ENCODE measurements at regions not wholly inside any gene's neighbourhood (a gene's known extent, or its start where the extent isn't known, plus 50 kb on each side); places are given as distances from the start of the nearest gene placed in this dataset.

DNA sequence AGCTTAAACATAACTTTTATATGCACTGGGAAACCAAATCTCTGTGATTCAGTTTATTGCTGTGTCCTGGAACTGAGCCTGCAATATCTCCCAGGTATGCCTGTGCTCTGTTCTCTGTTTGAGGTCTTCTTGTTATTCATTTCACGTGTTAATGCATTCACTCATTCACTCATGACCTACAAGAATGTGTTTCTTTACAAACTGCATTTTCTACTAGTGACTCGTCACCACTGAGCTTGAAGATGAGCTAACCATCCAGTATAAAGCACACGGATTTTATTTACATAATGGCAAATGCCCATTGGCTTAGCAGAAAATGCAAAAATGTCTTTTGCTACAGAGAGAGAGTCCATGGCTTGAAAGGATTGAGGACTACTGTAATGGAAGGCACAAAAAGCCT, 75.0 kb upstream of the DUSP10 start:
- Histone ChIP-seq H3K9me3 (ENCODE audit: control insufficient read depth, low read depth, low read length) (no peaks in the 10 kb centered on the region), H3K4me3 (ENCODE audit: low read length) (no peak overlapping the region), H3K36me3 (ENCODE audit: control insufficient read depth, insufficient read depth, low read length) (no peaks in the 10 kb centered on the region), H3K4me1 (ENCODE audit: control insufficient read depth, insufficient read depth, low read length) (no peaks in the 10 kb centered on the region), H3K27me3 (ENCODE audit: control insufficient read depth, insufficient read depth, low read length) (no peaks in the 10 kb centered on the region), H3K27ac (ENCODE audit: low read length) (no peak overlapping the region)
- WGBS (ENCODE audit: insufficient coverage, low lambda C conversion rate), result no CpG with 5 or more reads among the region's 3 CpGs
- DNase-seq, result no peak

DNA sequence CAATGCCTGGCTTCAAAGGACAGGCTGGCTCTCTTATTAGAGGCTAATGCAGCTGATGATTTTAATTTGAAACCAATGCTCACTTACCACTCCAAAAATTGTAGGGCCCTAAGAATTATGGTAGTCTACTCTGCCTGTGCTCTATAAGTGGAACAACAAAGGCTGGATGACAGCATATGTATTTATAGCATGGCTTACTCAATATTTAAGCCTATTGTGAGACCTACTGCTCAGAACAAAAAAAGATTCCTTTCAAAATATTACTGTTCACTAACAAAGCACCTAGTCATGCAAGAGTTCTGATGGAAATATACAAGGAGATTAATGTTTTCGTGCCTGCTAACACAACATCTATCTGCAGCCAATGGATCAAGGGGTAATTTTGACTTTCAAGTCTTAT, 73.8 kb upstream of the DUSP10 start:
- H3K27me3 ChIP-seq (ENCODE audit: control insufficient read depth, insufficient read depth, low read length), result no peaks in the 10 kb centered on the region
- no peak overlapping the region for H3K4me3 ChIP-seq (ENCODE audit: low read length)
- WGBS (ENCODE audit: insufficient coverage, low lambda C conversion rate), result 100% methylated on average over 1 of the region's 1 CpG
- no peaks in the 10 kb centered on the region for H3K9me3 ChIP-seq (ENCODE audit: control insufficient read depth, low read depth, low read length)
- DNase-seq, result no peak
- H3K27ac ChIP-seq (ENCODE audit: low read length), result no peak overlapping the region
- no peaks in the 10 kb centered on the region for H3K4me1 ChIP-seq (ENCODE audit: control insufficient read depth, insufficient read depth, low read length)
- no peaks in the 10 kb centered on the region for H3K36me3 ChIP-seq (ENCODE audit: control insufficient read depth, insufficient read depth, low read length)

- 20% methylated on average over 1 of the region's 1 CpG for WGBS (ENCODE audit: insufficient coverage, low lambda C conversion rate)
Observed at GRCh38 chr1:221813887-221814286, 72.0 kb upstream of the DUSP10 start.

DNA sequence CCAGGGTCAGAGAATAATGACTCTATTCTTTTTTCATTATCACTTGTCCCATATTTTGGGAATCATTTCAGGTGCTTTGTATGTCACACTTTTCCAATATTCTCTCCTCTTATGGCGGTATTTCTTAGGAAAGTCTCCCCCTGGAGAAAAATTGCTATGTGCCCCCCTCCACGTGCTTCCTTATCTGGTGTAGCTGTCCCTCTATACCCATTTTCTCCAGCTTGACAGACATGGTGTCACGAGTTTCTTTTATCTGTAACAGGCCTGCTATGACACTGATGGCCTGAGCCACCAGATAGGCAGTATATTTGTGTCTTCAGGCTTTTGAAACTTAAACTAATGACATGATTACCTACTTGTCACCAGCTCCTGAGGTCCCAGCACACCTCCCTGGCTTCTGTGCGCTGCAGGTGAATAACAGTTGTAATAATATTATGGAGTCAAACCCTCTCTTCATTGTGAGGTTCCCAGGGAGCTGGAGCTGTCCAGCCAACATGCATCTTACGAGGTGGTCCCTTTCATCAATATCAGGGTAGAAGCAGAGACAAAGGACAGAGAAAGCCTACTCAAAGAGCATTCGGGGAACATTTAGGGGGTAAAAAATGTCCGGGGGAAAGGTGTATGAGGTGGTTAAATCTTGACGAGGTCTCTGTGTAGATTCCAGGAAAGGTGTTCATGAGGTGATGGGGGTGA, 71.2 kb upstream of the DUSP10 start:
- H3K36me3 ChIP-seq (ENCODE audit: control insufficient read depth, insufficient read depth, low read length), result no peaks in the 10 kb centered on the region
- no peaks in the 10 kb centered on the region for H3K4me1 ChIP-seq (ENCODE audit: control insufficient read depth, insufficient read depth, low read length)
- DNase-seq, result no peak
- no peak overlapping the region for H3K27ac ChIP-seq (ENCODE audit: low read length)
- H3K27me3 ChIP-seq (ENCODE audit: control insufficient read depth, insufficient read depth, low read length), result no peaks in the 10 kb centered on the region
- no peaks in the 10 kb centered on the region for H3K9me3 ChIP-seq (ENCODE audit: control insufficient read depth, low read depth, low read length)
- 89% methylated on average over 3 of the region's 8 CpGs for WGBS (ENCODE audit: insufficient coverage, low lambda C conversion rate)
- no peak overlapping the region for H3K4me3 ChIP-seq (ENCODE audit: low read length)

More at GRCh38 chr1:221813887-221814286, 72.0 kb upstream of the DUSP10 start:
- no peaks in the 10 kb centered on the region for H3K4me1 ChIP-seq (ENCODE audit: control insufficient read depth, insufficient read depth, low read length)
- H3K27ac ChIP-seq (ENCODE audit: low read length), result no peak overlapping the region
- H3K4me3 ChIP-seq (ENCODE audit: low read length), result no peak overlapping the region
- no peaks in the 10 kb centered on the region for H3K9me3 ChIP-seq (ENCODE audit: control insufficient read depth, low read depth, low read length)
- no peaks in the 10 kb centered on the region for H3K36me3 ChIP-seq (ENCODE audit: control insufficient read depth, insufficient read depth, low read length)
- H3K27me3 ChIP-seq (ENCODE audit: control insufficient read depth, insufficient read depth, low read length), result no peaks in the 10 kb centered on the region
- DNase-seq, result no peak

DNA sequence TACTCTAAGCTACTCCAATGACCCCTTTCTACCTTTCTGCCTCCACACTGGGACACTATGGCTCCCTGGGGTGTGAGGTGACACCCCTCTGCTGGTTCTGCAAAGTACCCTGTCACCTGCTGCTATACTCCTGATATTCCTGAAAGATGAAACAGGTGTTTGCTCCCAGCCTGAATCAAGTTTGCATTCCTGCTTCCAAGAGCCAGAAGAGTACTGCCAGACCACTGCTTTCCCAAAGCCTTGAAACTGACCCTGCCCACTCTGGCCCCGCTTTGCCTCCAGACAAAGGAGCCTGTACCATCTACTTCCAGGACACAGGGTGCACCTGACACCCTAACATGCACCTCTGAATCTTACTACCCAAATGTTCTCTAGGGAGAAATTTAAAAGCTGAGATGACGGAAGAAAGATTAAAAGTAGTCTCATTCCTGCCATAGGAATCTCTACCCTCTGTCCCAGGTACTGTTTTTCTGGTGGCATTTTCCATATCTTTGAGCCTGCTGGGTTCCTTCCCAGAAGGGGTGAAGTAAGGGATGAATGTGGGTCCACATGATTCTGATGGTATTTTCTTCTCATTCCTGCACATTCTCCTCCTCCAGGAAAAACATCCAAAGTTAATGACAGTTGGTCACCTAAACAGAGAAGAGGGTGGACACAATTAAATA, 70.3 kb upstream of the DUSP10 start:
- DNase-seq, result no peak
- Histone ChIP-seq H3K36me3 (ENCODE audit: control insufficient read depth, insufficient read depth, low read length) (no peaks in the 10 kb centered on the region), H3K4me3 (ENCODE audit: low read length) (no peak overlapping the region), H3K4me1 (ENCODE audit: control insufficient read depth, insufficient read depth, low read length) (no peaks in the 10 kb centered on the region), H3K9me3 (ENCODE audit: control insufficient read depth, low read depth, low read length) (no peaks in the 10 kb centered on the region), H3K27me3 (ENCODE audit: control insufficient read depth, insufficient read depth, low read length) (no peaks in the 10 kb centered on the region), H3K27ac (ENCODE audit: low read length) (no peak overlapping the region)
- no CpG with 5 or more reads among the region's 2 CpGs for WGBS (ENCODE audit: insufficient coverage, low lambda C conversion rate)

DNA sequence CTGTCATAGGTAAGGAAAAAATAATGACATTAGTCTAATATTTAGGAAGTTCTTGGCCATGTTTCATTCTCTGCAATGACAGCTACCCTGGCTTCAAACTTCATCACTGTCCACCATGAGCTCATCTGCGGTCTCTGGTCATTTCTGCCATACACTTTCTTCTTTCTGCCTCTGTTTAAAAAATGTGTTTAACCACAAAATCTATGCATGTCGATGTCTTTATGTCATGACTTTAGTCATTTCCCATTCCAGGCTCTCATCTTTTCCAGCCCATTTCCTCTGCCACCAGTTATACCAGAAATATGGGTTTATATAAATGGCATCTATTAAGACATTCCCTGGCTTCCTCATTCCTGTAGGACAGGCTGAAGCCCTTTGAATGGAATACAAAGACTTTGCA, 68.5 kb upstream of the DUSP10 start:
- no peaks in the 10 kb centered on the region for H3K27me3 ChIP-seq (ENCODE audit: control insufficient read depth, insufficient read depth, low read length)
- no peaks in the 10 kb centered on the region for H3K9me3 ChIP-seq (ENCODE audit: control insufficient read depth, low read depth, low read length)
- H3K4me1 ChIP-seq (ENCODE audit: control insufficient read depth, insufficient read depth, low read length), result no peaks in the 10 kb centered on the region
- DNase-seq, result no peak
- WGBS (ENCODE audit: insufficient coverage, low lambda C conversion rate), result no CpG with 5 or more reads among the region's 2 CpGs
- no peaks in the 10 kb centered on the region for H3K36me3 ChIP-seq (ENCODE audit: control insufficient read depth, insufficient read depth, low read length)
- no peak overlapping the region for H3K4me3 ChIP-seq (ENCODE audit: low read length)
- no peak overlapping the region for H3K27ac ChIP-seq (ENCODE audit: low read length)

- 70% methylated on average over 3 of the region's 12 CpGs for WGBS (ENCODE audit: insufficient coverage, low lambda C conversion rate)
- no peaks in the 10 kb centered on the region for H3K9me3 ChIP-seq (ENCODE audit: control insufficient read depth, low read depth, low read length)
- no peaks in the 10 kb centered on the region for H3K27me3 ChIP-seq (ENCODE audit: control insufficient read depth, insufficient read depth, low read length)
- H3K4me1 ChIP-seq (ENCODE audit: control insufficient read depth, insufficient read depth, low read length), result no peaks in the 10 kb centered on the region
- H3K27ac ChIP-seq (ENCODE audit: low read length), result no peak overlapping the region
- no peak for DNase-seq
- no peak overlapping the region for H3K4me3 ChIP-seq (ENCODE audit: low read length)
- no peaks in the 10 kb centered on the region for H3K36me3 ChIP-seq (ENCODE audit: control insufficient read depth, insufficient read depth, low read length)
Observed at GRCh38 chr1:221809091-221810029, 67.5 kb upstream of the DUSP10 start.

DNA sequence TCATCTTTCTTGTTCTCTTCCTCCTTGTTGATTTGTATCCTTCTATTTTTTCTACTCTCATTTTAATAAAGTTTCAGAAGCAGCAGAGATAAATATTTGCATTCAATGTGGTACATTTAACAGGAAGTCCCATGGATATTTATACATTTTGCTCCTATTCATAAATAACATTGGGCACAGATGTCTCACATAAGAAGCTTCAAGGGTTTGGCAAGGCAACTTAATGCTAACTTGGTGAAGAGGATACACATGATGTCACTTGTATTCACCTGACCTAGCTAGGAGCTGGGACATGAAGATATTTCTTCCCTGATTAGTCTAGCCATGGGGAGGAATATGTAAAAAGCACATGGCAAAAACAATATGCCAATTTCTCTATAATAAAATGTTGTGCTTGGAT, 65.1 kb upstream of the DUSP10 start:
- Histone ChIP-seq H3K4me3 (ENCODE audit: low read length) (no peak overlapping the region), H3K36me3 (ENCODE audit: control insufficient read depth, insufficient read depth, low read length) (no peaks in the 10 kb centered on the region), H3K4me1 (ENCODE audit: control insufficient read depth, insufficient read depth, low read length) (no peaks in the 10 kb centered on the region), H3K27ac (ENCODE audit: low read length) (no peak overlapping the region), H3K9me3 (ENCODE audit: control insufficient read depth, low read depth, low read length) (no peaks in the 10 kb centered on the region), H3K27me3 (ENCODE audit: control insufficient read depth, insufficient read depth, low read length) (no peaks in the 10 kb centered on the region)
- DNase-seq, result no peak

DNA sequence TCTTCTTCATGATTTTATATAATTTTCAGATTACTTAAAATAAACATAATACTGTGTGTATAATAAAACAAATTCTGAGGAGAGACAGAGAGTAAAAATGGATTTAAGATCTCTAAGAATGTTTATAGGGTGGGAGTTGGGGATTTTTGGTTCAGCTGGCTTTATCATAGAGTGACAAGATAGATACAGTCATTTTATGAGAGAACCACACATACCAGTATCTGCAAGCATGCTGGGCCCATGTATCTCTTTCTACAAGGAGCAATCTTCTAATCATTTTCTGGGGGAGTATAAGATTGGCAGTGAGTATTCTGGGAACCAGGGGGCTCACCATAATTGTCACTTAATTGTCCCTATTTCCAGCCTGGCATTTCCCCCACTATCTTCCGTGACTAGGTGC, 64.3 kb upstream of the DUSP10 start:
- Histone ChIP-seq H3K4me1 (ENCODE audit: control insufficient read depth, insufficient read depth, low read length) (no peaks in the 10 kb centered on the region), H3K4me3 (ENCODE audit: low read length) (no peak overlapping the region), H3K27me3 (ENCODE audit: control insufficient read depth, insufficient read depth, low read length) (no peaks in the 10 kb centered on the region), H3K36me3 (ENCODE audit: control insufficient read depth, insufficient read depth, low read length) (no peaks in the 10 kb centered on the region), H3K27ac (ENCODE audit: low read length) (no peak overlapping the region), H3K9me3 (ENCODE audit: control insufficient read depth, low read depth, low read length) (no peaks in the 10 kb centered on the region)
- WGBS (ENCODE audit: insufficient coverage, low lambda C conversion rate), result no CpG with 5 or more reads among the region's 1 CpG
- DNase-seq, result no peak

- no peak overlapping the region for H3K4me3 ChIP-seq (ENCODE audit: low read length)
- DNase-seq, result no peak
- no peaks in the 10 kb centered on the region for H3K36me3 ChIP-seq (ENCODE audit: control insufficient read depth, insufficient read depth, low read length)
- no peaks in the 10 kb centered on the region for H3K4me1 ChIP-seq (ENCODE audit: control insufficient read depth, insufficient read depth, low read length)
- no peaks in the 10 kb centered on the region for H3K9me3 ChIP-seq (ENCODE audit: control insufficient read depth, low read depth, low read length)
- no CpG with 5 or more reads among the region's 1 CpG for WGBS (ENCODE audit: insufficient coverage, low lambda C conversion rate)
- no peaks in the 10 kb centered on the region for H3K27me3 ChIP-seq (ENCODE audit: control insufficient read depth, insufficient read depth, low read length)
- H3K27ac ChIP-seq (ENCODE audit: low read length), result no peak overlapping the region
Observed at GRCh38 chr1:221805121-221805520, 63.2 kb upstream of the DUSP10 start.
